ENCODE measurements at regions not wholly inside any gene's neighbourhood (a gene's known extent, or its start where the extent isn't known, plus 50 kb on each side); places are given as distances from the start of the nearest gene placed in this dataset.

GRCh38 chr6:14207448-14207847 lies 89.9 kb downstream of the CD83 start:
- TF ChIP-seq CTCF (IDR thresholded peaks at IDR 0.05): no peak
- no peak for TF ChIP-seq POLR2A (IDR thresholded peaks at IDR 0.05)

All from sigmoid colon (tissue), 3 donors.